ENCODE measurements at regions not wholly inside any gene's neighbourhood (a gene's known extent, or its start where the extent isn't known, plus 50 kb on each side); places are given as distances from the start of the nearest gene placed in this dataset.

GRCh38 chr9:106531491-106531890, 331.5 kb upstream of the ZNF462 start:
- H3K9me3 Mint-ChIP-seq, result peaks cover 0 to 29% (median 8%) of the 10 kb centered on the region in 3 donors
- CTCF ChIA-PET, result no interaction called here
- ATAC-seq (replicated peaks in 1 of 4) (no peak), DNase-seq (no peak)
- POLR2A ChIA-PET, result no interaction called here
- Histone ChIP-seq H3K4me3 (ENCODE audit: control insufficient read depth in 1 of 2, extremely low read depth in 1 of 2, low read length in 1 of 2) (no peak overlapping the region), H3K9me3 (no peaks in the 10 kb centered on the region), H3K36me3 (ENCODE audit: control insufficient read depth in 2 of 2, extremely low read depth in 1 of 2, insufficient read depth in 1 of 2, low read length in 1 of 2) (no peaks in the 10 kb centered on the region), H3K27ac (ENCODE audit: low read length) (no peak overlapping the region), H3K27me3 (replicated peaks in 1 of 2; ENCODE audit: control insufficient read depth in 2 of 2, extremely low read depth in 1 of 2, insufficient read depth in 2 of 2, low read length in 1 of 2) (no peaks in the 10 kb centered on the region), H3K4me1 (ENCODE audit: control insufficient read depth in 1 of 2, extremely low read depth in 1 of 2, insufficient read depth in 2 of 2, low read length in 2 of 2) (no peaks in the 10 kb centered on the region)
- no peak overlapping the region for H3K4me3 Mint-ChIP-seq
- no CpG with 5 or more reads among the region's 1 CpG for WGBS (ENCODE audit: insufficient coverage)
- no peak overlapping the region for H3K27ac Mint-ChIP-seq
- H3K36me3 Mint-ChIP-seq, result no peaks in the 10 kb centered on the region
- H3K27me3 Mint-ChIP-seq, result no peaks in the 10 kb centered on the region
- H3K4me1 Mint-ChIP-seq, result no peaks in the 10 kb centered on the region

- Histone ChIP-seq H3K4me3 (ENCODE audit: control insufficient read depth in 1 of 2, extremely low read depth in 1 of 2, low read length in 1 of 2) (no peak overlapping the region), H3K4me1 (ENCODE audit: control insufficient read depth in 1 of 2, extremely low read depth in 1 of 2, insufficient read depth in 2 of 2, low read length in 2 of 2) (no peaks in the 10 kb centered on the region), H3K27ac (ENCODE audit: low read length) (no peak overlapping the region), H3K27me3 (replicated peaks in 1 of 2; ENCODE audit: control insufficient read depth in 2 of 2, extremely low read depth in 1 of 2, insufficient read depth in 2 of 2, low read length in 1 of 2) (no peaks in the 10 kb centered on the region), H3K9me3 (no peaks in the 10 kb centered on the region), H3K36me3 (ENCODE audit: control insufficient read depth in 2 of 2, extremely low read depth in 1 of 2, insufficient read depth in 1 of 2, low read length in 1 of 2) (no peaks in the 10 kb centered on the region)
- no peak overlapping the region for H3K4me3 Mint-ChIP-seq
- no peaks in the 10 kb centered on the region for H3K36me3 Mint-ChIP-seq
- peaks cover 0 to 26% (median 6%) of the 10 kb centered on the region in 3 donors for H3K9me3 Mint-ChIP-seq
- H3K27ac Mint-ChIP-seq, result no peak overlapping the region
- no peaks in the 10 kb centered on the region for H3K4me1 Mint-ChIP-seq
- ChIA-PET POLR2A (no interaction called here), CTCF (no interaction called here)
- DNase-seq (no peak), ATAC-seq (replicated peaks in 1 of 4) (no peak)
- WGBS (ENCODE audit: insufficient coverage), result 100% methylated on average over 1 of the region's 5 CpGs
- no peaks in the 10 kb centered on the region for H3K27me3 Mint-ChIP-seq
Measured at GRCh38 chr9:106532306-106533015, 330.5 kb upstream of the ZNF462 start.

GRCh38 chr9:106534800-106535199, 328.2 kb upstream of the ZNF462 start:
- CTCF ChIA-PET, result no interaction called here

GRCh38 chr9:106535439-106535838, 327.5 kb upstream of the ZNF462 start:
- Mint-ChIP-seq H3K27me3 (no peaks in the 10 kb centered on the region), H3K27ac (no peak overlapping the region), H3K4me3 (no peak overlapping the region), H3K36me3 (no peaks in the 10 kb centered on the region), H3K9me3 (peaks cover 0 to 28% (median 5%) of the 10 kb centered on the region in 3 donors), H3K4me1 (no peaks in the 10 kb centered on the region)
- WGBS (ENCODE audit: insufficient coverage), result 17% methylated on average over 1 of the region's 1 CpG
- ATAC-seq (replicated peaks in 1 of 4), result no peak
- CTCF ChIA-PET, result no interaction called here
- H3K36me3 ChIP-seq (ENCODE audit: control insufficient read depth in 2 of 2, extremely low read depth in 1 of 2, insufficient read depth in 1 of 2, low read length in 1 of 2), result no peaks in the 10 kb centered on the region
- H3K9me3 ChIP-seq, result no peaks in the 10 kb centered on the region
- H3K27me3 ChIP-seq (replicated peaks in 1 of 2; ENCODE audit: control insufficient read depth in 2 of 2, extremely low read depth in 1 of 2, insufficient read depth in 2 of 2, low read length in 1 of 2), result no peaks in the 10 kb centered on the region
- H3K4me1 ChIP-seq (ENCODE audit: control insufficient read depth in 1 of 2, extremely low read depth in 1 of 2, insufficient read depth in 2 of 2, low read length in 2 of 2), result no peaks in the 10 kb centered on the region
- no peak overlapping the region for H3K4me3 ChIP-seq (ENCODE audit: control insufficient read depth in 1 of 2, extremely low read depth in 1 of 2, low read length in 1 of 2)
- no peak overlapping the region for H3K27ac ChIP-seq (ENCODE audit: low read length)
- DNase-seq, result no peak
- POLR2A ChIA-PET, result no interaction called here

More at GRCh38 chr9:106534800-106535199, 328.2 kb upstream of the ZNF462 start:
- no peaks in the 10 kb centered on the region for H3K4me1 Mint-ChIP-seq
- Histone ChIP-seq H3K4me3 (ENCODE audit: control insufficient read depth in 1 of 2, extremely low read depth in 1 of 2, low read length in 1 of 2) (no peak overlapping the region), H3K27me3 (replicated peaks in 1 of 2; ENCODE audit: control insufficient read depth in 2 of 2, extremely low read depth in 1 of 2, insufficient read depth in 2 of 2, low read length in 1 of 2) (no peaks in the 10 kb centered on the region), H3K4me1 (ENCODE audit: control insufficient read depth in 1 of 2, extremely low read depth in 1 of 2, insufficient read depth in 2 of 2, low read length in 2 of 2) (no peaks in the 10 kb centered on the region), H3K9me3 (no peaks in the 10 kb centered on the region), H3K36me3 (ENCODE audit: control insufficient read depth in 2 of 2, extremely low read depth in 1 of 2, insufficient read depth in 1 of 2, low read length in 1 of 2) (no peaks in the 10 kb centered on the region), H3K27ac (ENCODE audit: low read length) (no peak overlapping the region)
- no peak overlapping the region for H3K4me3 Mint-ChIP-seq
- DNase-seq, result no peak
- H3K9me3 Mint-ChIP-seq, result peaks cover 0 to 28% (median 5%) of the 10 kb centered on the region in 3 donors
- no peak for ATAC-seq (replicated peaks in 1 of 4)
- no peaks in the 10 kb centered on the region for H3K27me3 Mint-ChIP-seq
- no peak overlapping the region for H3K27ac Mint-ChIP-seq
- H3K36me3 Mint-ChIP-seq, result no peaks in the 10 kb centered on the region
- 76% methylated on average over 2 of the region's 3 CpGs for WGBS (ENCODE audit: insufficient coverage)
- POLR2A ChIA-PET, result no interaction called here

GRCh38 chr9:106557996-106558667, 304.8 kb upstream of the ZNF462 start:
- DNase-seq (no peak), ATAC-seq (replicated peaks in 1 of 4) (no peak)
- H3K4me1 ChIP-seq (ENCODE audit: control insufficient read depth in 1 of 2, extremely low read depth in 1 of 2, insufficient read depth in 2 of 2, low read length in 2 of 2), result no peaks in the 10 kb centered on the region
- CTCF ChIA-PET, result no interaction called here
- H3K36me3 Mint-ChIP-seq, result no peaks in the 10 kb centered on the region
- POLR2A ChIA-PET, result no interaction called here
- 84% methylated on average over 4 of the region's 11 CpGs for WGBS (ENCODE audit: insufficient coverage)
- H3K36me3 ChIP-seq (ENCODE audit: control insufficient read depth in 2 of 2, extremely low read depth in 1 of 2, insufficient read depth in 1 of 2, low read length in 1 of 2), result no peaks in the 10 kb centered on the region
- H3K27me3 Mint-ChIP-seq, result no peaks in the 10 kb centered on the region
- H3K27me3 ChIP-seq (replicated peaks in 1 of 2; ENCODE audit: control insufficient read depth in 2 of 2, extremely low read depth in 1 of 2, insufficient read depth in 2 of 2, low read length in 1 of 2), result no peaks in the 10 kb centered on the region
- no peak overlapping the region for H3K4me3 ChIP-seq (ENCODE audit: control insufficient read depth in 1 of 2, extremely low read depth in 1 of 2, low read length in 1 of 2)
- peaks cover 3 to 28% (median 11%) of the 10 kb centered on the region in 3 donors for H3K9me3 Mint-ChIP-seq
- no peaks in the 10 kb centered on the region for H3K4me1 Mint-ChIP-seq
- no peaks in the 10 kb centered on the region for H3K9me3 ChIP-seq
- H3K27ac ChIP-seq (ENCODE audit: low read length), result no peak overlapping the region
- no peak overlapping the region for H3K27ac Mint-ChIP-seq
- H3K4me3 Mint-ChIP-seq, result no peak overlapping the region

GRCh38 chr9:106560540-106560939, 302.4 kb upstream of the ZNF462 start:
- H3K27me3 ChIP-seq (replicated peaks in 1 of 2; ENCODE audit: control insufficient read depth in 2 of 2, extremely low read depth in 1 of 2, insufficient read depth in 2 of 2, low read length in 1 of 2), result peaks cover 0 to 3% of the 10 kb centered on the region in 2 experiments
- no peaks in the 10 kb centered on the region for H3K4me1 ChIP-seq (ENCODE audit: control insufficient read depth in 1 of 2, extremely low read depth in 1 of 2, insufficient read depth in 2 of 2, low read length in 2 of 2)
- Mint-ChIP-seq H3K36me3 (no peaks in the 10 kb centered on the region), H3K9me3 (peaks cover 3 to 16% (median 9%) of the 10 kb centered on the region in 3 donors), H3K27ac (no peak overlapping the region), H3K27me3 (no peaks in the 10 kb centered on the region), H3K4me1 (no peaks in the 10 kb centered on the region), H3K4me3 (no peak overlapping the region)
- POLR2A ChIA-PET, result no interaction called here
- H3K9me3 ChIP-seq, result no peaks in the 10 kb centered on the region
- no peak overlapping the region for H3K27ac ChIP-seq (ENCODE audit: low read length)
- H3K36me3 ChIP-seq (ENCODE audit: control insufficient read depth in 2 of 2, extremely low read depth in 1 of 2, insufficient read depth in 1 of 2, low read length in 1 of 2), result no peaks in the 10 kb centered on the region
- no peak overlapping the region for H3K4me3 ChIP-seq (ENCODE audit: control insufficient read depth in 1 of 2, extremely low read depth in 1 of 2, low read length in 1 of 2)
- ATAC-seq (replicated peaks in 1 of 4) (no peak), DNase-seq (no peak)
- no CpG with 5 or more reads among the region's 1 CpG for WGBS (ENCODE audit: insufficient coverage)
- CTCF ChIA-PET, result no interaction called here

Data from T-cell (primary cell).